Fibroblast of lung (primary cell): ENCODE measurements at regions not wholly inside any gene's neighbourhood (a gene's known extent, or its start where the extent isn't known, plus 50 kb on each side); places are given as distances from the start of the nearest gene placed in this dataset.

Experiments
- CTCF ChIP-seq, 2 donors: IDR thresholded peaks in 1 of 2; conservative IDR thresholded peaks in 1 of 2; 1 replicate in 1 of 2; 2 replicates in 1 of 2; pipeline ENCODE4 v1.5.1; 2011 to 2012; ENCODE audit warnings: low read length in 2 of 2, control low read depth in 1 of 2, inconsistent platforms in 1 of 2, low read depth in 1 of 2, mild to moderate bottlenecking in 1 of 2
- EZH2 ChIP-seq: IDR thresholded peaks from 2 replicates; pipeline ENCODE4 v1.5.1; 2012; ENCODE audit warnings: low read length, control low read depth, mild to moderate bottlenecking; ENCODE audit errors: missing control alignments

DNA sequence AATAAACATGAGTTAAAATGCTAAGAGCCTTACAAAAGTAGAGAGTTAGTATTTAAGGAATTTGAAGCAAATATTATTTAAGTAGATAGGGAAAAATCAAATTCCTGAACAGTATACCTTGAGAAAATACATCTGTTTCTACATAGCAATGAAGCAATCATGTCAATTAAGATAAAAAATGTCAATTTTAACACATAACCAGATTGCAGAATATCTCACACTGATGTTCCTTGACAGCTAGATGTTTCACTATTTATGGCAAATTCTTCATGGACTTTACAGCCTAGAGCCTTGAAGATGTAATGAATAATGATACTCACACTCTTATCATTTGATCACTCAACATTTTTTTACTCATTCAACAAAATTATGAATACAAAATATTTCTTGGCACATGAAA is 708.2 kb upstream of the PTPRD start:
- TF ChIP-seq CTCF (conservative IDR thresholded peaks at IDR 0.05 in 1 of 2, IDR thresholded peaks at IDR 0.05 in 1 of 2; ENCODE audit: low read depth in 1 of 2, low read length in 2 of 2) (no peak), EZH2 (no peak)
